HG02885 (cell line): ENCODE measurements at regions not wholly inside any gene's neighbourhood (a gene's known extent, or its start where the extent isn't known, plus 50 kb on each side); places are given as distances from the start of the nearest gene placed in this dataset.
"Not testable (repeated sequence)": the region's sequence is repeated elsewhere in the genome, so short reads cannot be mapped to it uniquely, and the experiment has no call there.

Experiments
- ATAC-seq: cut with Tn5 transposase; IDR thresholded peaks from one replicate; pipeline ENCODE4 v1.9.1; 2021; ENCODE audit warnings: mild to moderate bottlenecking; ENCODE audit not compliant: unreplicated experiment, poor library complexity

- ATAC-seq: not testable (repeated sequence)
Observed at GRCh38 chr5:17032314-17032985, 96.4 kb upstream of the MYO10 start.

GRCh38 chr5:17034992-17035391, 98.9 kb upstream of the MYO10 start:
- not testable (repeated sequence) for ATAC-seq

- ATAC-seq: no peak
Observed at GRCh38 chr5:17037751-17038150, 101.7 kb upstream of the MYO10 start.

- ATAC-seq: no peak
Observed at GRCh38 chr5:17039170-17039569, 103.1 kb upstream of the MYO10 start.

GRCh38 chr5:17042041-17042440, 106.0 kb upstream of the MYO10 start:
- ATAC-seq: no peak

- no peak for ATAC-seq
Observed at GRCh38 chr5:17046320-17046719, 110.2 kb upstream of the MYO10 start.

GRCh38 chr5:17050236-17050635, 114.1 kb upstream of the MYO10 start:
- no peak for ATAC-seq

- ATAC-seq: no peak
Observed at GRCh38 chr5:17054911-17055310, 118.8 kb upstream of the MYO10 start.

GRCh38 chr5:17056141-17056631, 120.1 kb upstream of the MYO10 start:
- ATAC-seq: no peak

GRCh38 chr5:17058438-17058837, 122.3 kb upstream of the MYO10 start:
- no peak for ATAC-seq

- no peak for ATAC-seq
Observed at GRCh38 chr5:17061973-17062470, 125.9 kb upstream of the MYO10 start.

GRCh38 chr5:17062741-17063140, 126.7 kb upstream of the MYO10 start:
- not testable (repeated sequence) for ATAC-seq

GRCh38 chr5:17064241-17064640, 128.2 kb upstream of the MYO10 start:
- ATAC-seq: no peak

GRCh38 chr5:17065458-17065857, 129.4 kb upstream of the MYO10 start:
- no peak for ATAC-seq

- ATAC-seq: not testable (repeated sequence)
Observed at GRCh38 chr5:17066026-17066425, 129.9 kb upstream of the MYO10 start.

- ATAC-seq: no peak
Observed at GRCh38 chr5:17067657-17068392, 131.7 kb upstream of the MYO10 start.

- no peak for ATAC-seq
Observed at GRCh38 chr5:17069995-17070511, 134.0 kb upstream of the MYO10 start.

- no peak for ATAC-seq
Observed at GRCh38 chr5:17070647-17071046, 134.6 kb upstream of the MYO10 start.

- ATAC-seq: no peak
Observed at GRCh38 chr5:17075236-17075635, 139.1 kb upstream of the MYO10 start.

GRCh38 chr5:17076272-17076671, 140.2 kb upstream of the MYO10 start:
- no peak for ATAC-seq
